ENCODE measurements at regions not wholly inside any gene's neighbourhood (a gene's known extent, or its start where the extent isn't known, plus 50 kb on each side); places are given as distances from the start of the nearest gene placed in this dataset.

DNA sequence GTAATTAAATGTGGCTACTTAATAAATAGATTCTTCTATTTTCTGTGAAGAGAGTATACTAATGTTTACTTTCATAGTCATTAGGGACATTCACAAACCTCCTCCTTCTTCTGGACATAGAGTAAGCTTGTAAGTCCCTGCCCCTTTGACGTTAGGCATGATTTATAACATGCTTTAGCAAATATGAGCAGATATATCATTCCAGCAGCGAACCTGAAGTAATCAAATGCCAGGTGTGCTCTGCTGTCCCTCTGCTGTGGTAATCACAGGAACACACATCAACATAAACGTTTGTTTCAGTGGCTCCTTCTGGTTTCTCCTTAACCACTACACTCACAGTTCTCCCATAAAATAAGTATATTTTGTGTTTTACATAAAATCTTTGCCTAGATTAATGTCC is 961.8 kb downstream of the FLRT2 start:
- DNase-seq: no peak

DNA sequence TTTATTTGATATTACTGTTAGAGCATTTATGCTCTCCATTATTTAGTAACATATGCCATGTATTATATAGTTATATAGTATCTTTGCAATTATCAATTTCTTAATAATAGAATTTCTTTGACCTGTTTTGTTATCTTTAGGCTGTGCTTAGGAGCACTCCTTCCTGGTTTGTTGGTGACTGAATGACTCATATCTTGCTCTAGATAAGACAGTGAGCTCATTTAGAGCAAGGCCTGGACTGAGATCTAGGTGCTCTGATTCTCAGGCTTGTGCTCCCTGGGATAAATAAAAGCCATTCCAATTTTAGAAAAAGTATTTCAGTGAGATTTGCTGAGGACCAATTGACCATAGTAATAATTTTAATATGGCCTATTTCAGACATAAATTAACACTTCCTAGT is 951.2 kb downstream of the FLRT2 start:
- DNase-seq: no peak

DNA sequence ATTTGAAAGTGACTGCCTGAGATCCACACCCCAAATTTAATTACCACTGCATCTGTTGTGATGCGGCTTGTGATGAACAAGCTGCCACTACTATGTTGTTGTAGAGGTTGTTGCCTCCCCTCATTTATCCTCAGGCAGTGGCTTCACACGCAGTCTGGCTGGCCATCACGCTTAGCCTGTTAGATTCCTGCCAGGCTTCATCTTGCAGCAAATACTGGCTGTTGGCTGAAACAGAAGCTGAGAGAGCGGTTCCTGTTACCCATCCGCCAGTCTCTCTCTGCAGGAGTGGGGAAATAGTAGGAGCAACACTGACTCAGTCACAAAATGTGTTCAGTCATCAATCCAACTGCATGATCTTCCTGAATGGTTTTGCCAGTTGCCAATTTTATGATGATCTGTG is 934.4 kb downstream of the FLRT2 start:
- DNase-seq: no peak

DNA sequence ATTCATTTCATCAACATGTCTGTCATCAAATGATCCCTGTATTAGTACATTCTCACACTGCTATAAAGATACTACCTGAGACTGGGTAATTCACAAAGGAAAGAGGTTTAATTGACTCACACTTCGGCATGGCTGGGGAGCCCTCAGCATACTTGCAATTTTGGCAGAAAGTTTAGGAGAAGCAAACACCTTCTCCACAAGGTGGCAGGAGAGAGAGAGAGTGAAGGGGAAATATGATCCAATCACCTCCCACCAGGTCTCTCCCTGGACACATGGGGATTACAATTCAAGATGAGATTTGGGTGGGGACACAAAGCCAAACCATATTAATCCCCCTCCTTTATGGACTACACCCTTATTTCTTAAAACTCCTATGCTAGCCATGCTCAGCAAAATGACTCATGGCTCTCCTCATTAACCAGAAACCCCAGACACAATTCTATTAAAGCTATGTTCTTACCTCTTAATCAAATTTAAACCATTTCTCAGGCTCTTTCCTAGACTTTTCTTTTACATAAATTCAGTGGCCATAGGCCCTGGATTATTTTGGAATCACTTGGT is 932.3 kb downstream of the FLRT2 start:
- DNase-seq: no peak

DNA sequence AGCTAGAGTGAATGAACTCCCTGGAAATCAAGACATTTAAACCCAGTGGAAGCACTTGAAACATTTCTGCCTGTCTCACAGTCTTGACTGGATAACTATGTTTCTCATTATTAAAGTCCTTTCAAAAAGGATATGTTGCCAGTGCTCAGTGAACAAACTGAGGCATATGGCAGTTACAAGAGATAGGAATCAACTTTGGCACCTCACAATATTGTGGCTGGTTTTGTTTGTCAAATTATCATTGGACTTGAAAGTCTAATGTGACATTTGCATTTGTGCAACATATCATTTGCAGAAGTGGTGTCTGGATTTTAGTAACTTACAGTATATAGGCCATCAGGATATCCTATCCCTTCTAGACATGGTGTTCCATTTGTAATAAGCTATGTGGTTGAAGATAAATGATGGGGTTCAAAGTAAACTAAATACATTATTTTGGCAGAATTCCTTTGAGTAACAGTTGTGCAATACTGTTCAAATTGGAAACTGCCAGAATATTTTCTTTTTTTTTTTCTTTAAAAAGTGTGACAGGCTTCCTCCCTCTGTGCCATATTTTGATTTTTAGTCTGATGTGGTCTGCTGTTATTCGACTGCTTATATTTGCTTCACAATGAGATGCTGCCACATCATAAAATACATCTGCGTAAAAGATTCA is 927.7 kb downstream of the FLRT2 start:
- no peak for DNase-seq

DNA sequence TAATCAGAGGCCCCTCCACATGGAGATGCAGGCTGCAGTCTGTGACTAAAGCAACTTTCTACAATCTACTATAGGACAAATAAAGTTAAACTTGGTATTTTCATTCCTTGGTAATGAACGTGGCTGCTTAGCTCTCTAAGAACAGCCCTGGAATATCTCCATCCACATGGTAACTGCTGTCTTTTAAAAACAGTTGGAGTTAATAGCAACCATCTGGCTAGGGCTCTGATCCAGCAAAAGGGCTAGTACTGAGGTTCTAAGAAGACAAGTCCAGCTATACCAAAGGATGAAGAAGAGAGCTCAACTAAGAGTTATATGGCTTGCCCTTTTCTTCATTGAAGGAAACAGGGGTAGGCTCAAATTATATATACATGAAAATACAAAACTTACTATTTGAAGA is 920.1 kb downstream of the FLRT2 start:
- peak; percentile 19 for DNase-seq

DNA sequence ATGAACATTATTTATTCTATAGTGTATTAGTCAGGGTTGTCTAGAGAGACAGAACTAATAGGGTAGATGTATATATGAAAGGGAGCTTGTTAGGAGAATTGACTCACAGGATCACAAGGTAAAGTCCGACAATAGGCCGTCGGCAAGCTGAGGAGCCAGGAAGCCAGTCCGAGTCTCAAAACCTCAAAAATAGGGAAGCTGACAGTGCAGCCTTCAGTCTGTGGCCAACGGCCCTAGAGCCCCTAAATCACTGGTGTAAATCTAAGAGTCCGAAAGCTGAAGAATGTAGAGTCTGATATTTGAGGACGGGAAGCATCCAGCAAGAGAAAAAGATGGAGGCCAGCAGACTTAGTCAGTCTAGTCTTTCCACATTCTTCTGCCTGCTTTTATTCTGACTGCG is 912.2 kb downstream of the FLRT2 start:
- DNase-seq: no peak

DNA sequence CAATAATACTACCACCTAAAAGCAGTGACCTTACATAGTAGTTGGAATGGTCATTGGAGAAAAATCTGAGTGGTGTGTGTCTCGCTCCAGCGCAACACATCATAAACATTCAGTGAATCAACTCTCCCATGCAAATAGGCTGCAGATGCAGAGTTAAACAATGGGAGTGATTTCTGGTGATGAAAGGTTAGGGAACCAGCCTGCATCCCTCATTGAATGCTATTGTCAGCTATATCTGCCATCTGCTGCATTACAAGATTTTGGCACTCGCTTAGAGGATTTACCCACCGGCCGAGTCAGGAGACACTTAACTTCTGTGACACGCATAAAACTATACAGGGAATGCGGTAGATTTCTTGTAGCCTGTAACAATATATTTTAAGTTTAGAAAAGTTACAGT is 900.9 kb downstream of the FLRT2 start:
- peak; percentile 69 for DNase-seq

DNA sequence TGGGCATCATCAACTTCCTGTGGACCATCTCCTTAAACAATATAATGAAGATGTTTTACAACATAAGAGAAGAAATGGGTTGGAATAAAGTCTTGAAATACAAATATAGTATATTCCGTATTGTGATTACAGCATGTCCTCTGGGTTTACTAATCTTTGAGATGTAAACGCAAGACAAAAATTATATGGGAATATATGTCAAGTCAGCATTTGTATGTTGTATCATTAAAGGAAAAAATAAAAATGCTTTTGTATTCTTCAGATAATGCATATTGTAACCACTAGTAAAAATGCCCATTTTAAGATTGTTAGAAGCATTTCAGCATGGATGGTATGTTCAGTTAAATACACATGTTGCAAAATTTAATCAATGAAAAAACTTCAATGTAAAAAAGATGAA is 893.3 kb downstream of the FLRT2 start:
- no peak for DNase-seq

DNA sequence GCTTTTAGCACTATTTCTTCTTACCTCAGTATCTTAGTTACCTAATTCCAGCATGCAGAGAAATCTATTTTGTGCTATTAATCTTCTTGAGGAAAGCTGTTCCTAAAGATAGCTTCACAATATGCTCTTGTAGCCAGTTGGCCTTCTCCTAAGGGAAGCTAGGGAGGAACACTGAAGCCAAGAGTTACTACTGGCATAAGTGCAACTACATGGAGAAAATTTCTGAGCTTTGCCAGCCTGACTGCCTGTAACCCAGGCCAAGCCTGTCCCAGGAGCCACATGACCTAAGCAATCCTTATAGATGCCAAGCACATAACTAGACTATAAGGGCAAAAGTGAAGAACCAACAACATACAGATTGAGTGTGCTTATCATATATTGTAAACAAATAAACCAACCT is 890.2 kb downstream of the FLRT2 start:
- peak; percentile 6 for DNase-seq

DNA sequence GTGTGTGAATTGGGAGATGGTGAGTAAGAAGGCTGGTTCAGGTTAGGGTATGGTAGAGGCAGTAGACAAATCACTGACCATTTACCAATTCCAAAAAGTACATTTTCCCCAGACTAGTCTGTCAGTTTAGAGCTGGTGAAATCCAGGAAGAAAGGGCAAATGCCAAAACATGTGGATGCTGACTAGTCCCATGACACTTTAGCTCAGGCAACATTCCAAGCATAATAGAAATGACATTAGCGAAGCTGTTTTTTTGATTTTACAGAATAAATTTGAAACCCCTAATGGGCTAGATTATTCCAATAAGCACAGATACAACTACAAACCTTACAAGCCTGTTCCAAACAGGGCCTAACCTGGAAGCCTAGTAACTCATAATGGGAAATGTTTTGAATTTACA is 884.2 kb downstream of the FLRT2 start:
- DNase-seq: no peak

DNA sequence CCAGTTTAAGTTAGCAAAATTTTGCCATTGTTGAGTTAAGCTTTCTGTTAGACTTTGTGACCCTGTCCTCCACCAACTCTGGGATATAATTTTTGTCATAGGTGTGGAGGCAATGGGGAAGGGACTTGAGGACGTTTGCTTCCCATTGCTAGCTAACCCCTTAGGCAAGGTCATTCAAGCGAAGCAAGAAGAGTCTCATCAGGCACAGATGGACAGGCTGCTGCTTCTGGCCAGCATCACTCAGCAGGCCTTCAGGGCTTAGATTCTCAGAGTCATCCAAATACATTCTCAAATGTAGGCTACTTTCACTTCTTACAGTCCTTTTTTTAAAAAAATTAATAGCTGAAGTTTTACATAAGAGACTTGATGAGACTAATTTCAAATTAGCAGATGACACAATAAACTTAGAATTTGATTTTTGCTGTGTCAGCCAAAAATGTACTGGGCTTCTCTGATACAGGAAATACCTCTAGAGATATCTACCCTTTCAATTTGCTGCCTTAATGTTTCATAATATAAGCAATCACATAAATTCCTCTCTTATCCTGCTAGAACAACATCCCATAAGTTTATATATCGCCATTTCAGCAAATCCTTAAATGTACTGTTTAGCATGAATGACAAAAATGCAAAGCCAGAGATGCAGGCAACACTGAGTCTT is 875.2 kb downstream of the FLRT2 start:
- no peak for DNase-seq

DNA sequence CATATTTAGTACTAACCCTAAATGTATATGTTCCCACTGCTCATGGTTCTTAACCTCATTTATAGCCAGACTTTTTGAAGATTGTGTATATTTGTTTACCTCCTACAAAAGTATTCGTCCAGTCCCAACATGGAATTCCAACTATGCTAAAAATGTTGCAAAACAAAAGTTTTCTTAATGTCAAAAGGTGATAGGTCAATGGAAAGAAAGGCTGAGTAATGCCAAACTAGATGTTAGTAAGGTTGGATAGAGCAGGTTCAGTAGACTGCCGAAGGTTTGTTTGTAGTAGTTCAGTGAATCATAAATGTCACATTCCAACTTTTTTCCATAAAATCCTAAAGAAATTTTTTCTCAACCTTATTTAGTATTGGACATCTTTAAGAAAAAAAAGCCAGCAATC is 874.5 kb downstream of the FLRT2 start:
- no peak for DNase-seq

DNA sequence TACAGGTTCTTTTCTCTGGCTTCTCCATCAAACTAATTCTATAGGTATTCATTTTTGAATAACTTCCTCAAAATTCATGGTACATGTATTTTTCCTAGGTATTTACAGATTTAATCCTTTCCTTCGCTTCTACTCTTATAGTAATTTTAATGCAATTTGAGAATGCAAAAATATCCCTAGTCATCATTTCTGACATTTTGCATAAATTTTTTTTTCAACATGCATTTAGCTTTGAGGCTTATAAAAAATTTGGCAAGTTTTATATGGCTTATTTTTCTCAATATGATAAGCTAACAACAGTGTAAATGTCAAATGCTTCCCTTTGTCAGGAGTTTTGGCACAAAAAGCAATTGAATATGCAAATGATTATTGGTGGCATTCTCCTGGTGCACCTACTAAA is 872.6 kb downstream of the FLRT2 start:
- no peak for DNase-seq

DNA sequence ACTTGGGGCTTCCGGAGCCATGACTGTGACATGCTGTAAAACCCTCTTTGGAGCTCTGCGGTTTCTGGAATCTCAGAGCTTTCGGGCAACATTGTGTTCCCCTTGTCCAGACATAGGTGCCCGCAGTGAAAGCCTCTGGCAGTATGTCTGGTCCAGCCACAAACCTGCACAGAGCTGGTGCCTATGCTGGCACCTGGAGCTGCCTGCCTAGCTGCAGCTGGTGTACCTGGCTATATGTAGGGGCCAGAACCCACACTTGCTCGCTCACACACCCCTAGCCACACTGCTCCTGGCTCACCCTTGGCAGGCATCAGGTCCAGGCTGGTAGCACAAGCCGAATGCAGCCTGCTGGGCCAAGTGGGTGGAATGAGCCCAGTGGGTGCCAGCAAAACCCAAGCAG is 861.1 kb downstream of the FLRT2 start:
- no peak for DNase-seq

DNA sequence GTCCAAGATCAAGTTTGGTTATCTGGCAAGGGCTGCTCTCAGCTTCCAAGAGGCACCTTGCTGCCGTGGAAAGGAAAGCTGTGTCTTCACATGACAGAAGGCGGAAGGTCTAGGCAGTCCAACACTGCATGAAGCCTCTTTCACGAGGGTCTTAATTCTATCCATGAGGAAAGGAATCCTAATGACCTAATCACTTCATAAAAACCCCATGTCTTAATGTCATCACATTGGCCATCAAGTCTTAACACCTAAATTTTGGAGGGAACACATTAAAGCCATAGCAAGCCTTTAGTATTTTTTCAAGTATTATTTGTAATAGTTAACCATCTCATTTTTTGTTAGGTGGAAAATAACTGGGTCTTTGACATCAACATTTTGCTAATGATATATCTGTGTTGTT is 858.3 kb downstream of the FLRT2 start:
- no peak for DNase-seq

DNA sequence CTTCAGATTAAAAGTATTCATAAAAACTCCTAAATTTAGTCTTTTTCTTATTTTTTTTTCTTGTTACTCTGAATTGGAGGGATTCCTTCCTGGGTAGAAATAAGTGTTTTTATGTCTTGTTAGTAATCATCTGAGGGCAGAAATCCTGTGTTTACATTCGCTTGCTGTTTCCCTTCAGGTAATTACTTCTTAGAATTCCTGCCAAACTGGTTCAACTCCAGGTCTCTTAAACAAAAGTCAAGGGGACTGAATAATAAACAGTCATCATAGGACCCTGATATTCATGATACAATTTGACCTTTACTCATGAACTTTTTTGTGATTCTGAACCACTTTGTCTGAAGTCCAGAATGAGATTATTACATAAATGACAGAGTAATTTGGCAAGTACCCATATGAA is 843.9 kb downstream of the FLRT2 start:
- peak; percentile 6 for DNase-seq

DNA sequence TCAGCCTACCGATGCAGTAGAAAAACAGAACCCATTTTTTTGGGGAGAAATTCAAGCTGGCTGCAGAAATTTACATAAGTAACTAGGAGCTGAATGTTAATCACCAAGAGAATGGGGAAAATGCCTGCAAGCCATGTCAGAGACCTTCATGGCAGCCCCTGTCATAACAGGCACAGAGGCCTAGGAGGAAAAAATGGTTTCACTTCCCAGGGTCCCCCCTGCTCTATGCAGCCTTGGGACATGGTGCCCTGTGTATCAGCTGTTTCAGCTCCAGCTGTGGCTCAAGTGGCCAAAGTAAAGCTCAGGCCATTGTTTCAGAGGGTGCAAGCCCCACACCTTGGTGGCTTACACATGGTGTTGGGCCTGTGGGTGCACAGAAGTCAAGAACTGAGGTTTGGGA is 842.5 kb downstream of the FLRT2 start:
- no peak for DNase-seq

DNA sequence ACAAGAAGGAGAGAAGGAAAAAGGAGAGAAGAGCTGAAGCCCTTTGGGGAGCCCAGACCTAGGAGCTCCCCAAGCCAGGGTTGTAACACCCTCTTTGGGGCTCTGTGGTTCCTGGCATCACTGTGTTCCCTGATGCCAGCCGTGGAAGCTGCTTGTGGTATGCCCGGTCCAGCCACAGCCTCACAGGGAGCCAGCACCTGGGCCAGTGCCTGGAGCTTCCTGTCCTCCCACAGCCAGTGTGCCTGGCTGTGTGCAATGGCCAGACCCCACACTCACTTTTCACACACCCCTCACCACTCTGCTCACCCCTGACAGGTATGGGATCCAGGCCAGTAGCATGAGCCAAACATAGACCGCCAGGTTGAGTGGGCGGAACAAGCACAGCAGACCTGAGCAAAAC is 834.7 kb downstream of the FLRT2 start:
- no peak for DNase-seq

DNA sequence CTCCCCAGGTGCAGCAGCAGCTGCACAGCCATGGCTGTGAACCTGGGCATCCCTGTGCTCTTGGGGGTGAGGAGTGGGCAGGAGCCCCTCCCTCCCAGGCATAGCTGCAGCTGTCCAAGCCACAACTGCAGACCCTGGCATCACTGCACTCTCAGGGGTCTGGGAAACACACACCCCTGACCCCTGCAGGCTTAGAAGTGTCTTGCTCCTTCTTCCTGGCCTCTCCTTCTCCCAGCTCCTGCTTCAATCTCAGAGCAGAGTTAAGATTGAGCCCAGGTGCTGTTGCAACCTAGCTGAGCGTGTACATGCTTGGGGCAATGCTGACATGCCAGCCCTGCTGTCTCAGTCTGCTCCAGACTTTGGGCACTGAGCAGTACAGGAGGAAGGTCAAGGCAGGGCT is 833.6 kb downstream of the FLRT2 start:
- DNase-seq: no peak

DNA sequence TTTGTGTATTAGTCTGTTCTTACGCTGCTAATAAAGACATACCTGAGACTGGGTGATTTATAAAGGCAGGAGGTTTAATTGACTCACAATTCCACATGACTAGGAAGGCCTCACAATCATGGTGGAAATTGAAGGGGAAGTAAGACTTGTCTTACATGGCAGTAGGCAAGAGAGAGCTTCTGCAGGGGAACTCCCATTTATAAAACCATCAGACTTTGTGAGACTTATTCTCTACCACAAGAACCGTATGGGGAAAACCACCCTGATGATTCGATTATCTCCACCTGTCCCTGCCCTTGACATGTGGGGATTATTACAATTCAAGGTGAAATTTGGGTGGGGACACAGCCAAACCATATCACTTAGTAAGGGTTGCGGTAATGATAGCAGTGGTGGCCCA is 833.1 kb downstream of the FLRT2 start:
- no peak for DNase-seq

DNA sequence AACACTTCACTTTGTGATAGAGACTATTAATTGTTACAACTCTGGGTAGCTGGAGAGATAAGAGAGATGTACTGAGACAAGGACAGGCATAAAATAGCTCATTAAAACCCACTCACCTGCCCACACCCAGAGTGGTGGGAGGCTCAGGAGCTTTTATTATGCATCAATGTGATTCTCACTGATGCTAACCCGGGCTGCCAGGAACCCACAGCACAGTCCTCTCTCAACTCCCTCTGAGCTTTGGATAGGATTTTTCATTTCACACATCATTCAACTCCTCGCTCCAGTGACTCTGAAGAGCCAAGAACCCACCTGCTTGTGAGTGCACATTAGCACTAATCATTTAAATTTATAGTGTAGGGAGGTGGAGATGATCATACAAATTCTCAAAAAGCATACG is 827.9 kb downstream of the FLRT2 start:
- DNase-seq: no peak

DNA sequence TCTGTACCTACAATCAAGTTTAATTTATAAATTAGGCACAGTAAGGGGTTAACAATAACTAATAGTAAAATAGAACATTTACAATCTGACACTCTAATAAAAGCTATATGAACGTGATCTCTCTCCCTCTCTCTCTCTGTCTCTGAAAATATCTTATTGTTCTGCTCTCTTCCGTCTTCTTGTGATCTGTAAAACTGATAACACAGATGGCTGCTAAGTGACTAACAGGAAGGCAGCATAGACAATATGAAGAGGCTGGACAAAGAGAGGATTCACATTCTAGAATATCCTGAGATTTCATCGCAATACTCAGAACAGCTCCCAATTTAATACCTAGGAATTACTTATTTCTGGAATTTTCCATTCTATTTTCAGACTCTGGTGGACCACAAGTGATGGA is 827.2 kb downstream of the FLRT2 start:
- DNase-seq: no peak

DNA sequence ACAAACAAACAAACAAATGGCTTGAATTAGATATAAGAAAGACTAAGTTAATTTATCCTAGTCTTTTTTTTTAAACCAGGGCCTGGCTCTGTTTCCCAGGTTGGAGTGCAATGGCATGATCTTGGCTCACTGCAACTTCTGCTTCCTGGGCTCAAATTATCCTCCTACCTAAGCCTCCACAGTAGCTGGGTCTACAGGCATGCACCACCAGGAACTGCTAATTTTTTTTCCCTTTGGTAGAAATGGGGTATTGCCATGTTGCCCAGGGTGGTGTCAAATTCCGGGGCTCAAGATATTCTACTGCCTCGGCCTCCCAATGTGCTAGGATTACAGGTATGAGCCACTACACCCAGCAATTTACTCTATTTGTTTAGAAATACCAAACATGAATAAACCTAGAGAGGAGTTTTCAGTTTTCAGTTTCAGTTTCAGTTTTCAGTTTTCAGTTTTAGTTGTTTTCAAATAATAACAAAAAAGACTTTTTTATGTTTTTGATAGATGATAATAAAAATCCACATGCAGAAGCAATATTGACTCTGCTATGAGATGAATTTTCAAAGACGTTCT is 817.0 kb downstream of the FLRT2 start:
- DNase-seq: no peak
